ENCODE measurements at regions not wholly inside any gene's neighbourhood (a gene's known extent, or its start where the extent isn't known, plus 50 kb on each side); places are given as distances from the start of the nearest gene placed in this dataset.

DNA sequence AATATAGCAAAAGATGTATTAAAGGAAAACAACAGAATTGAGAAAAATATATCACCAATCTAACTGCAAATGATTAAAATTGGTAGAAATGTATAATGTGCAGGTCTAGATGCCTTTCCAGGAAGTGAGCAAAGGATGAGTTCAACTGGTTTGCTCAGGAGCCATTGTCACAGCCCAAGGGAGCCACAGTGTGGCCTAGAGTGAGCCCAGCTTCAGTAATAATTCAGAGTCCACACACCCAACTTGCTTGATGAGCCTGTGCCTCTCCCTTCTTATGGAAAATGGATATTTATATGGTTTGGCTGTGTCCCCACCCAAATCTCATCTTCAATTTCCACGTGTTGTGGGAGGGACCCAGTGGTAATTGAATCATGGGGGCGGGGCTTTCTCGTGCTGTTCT is 92.2 kb upstream of the ASAP2 start:
- Mint-ChIP-seq H3K36me3 (no peaks in the 10 kb centered on the region), H3K4me1 (no peaks in the 10 kb centered on the region), H3K27ac (no peak overlapping the region), H3K4me3 (no peak overlapping the region), H3K9me3 (no peaks in the 10 kb centered on the region), H3K27me3 (peaks cover 5 to 7% of the 10 kb centered on the region in 2 donors)
- H3K36me3 ChIP-seq (ENCODE audit: control insufficient read depth in 2 of 2, extremely low read depth in 1 of 2, insufficient read depth in 1 of 2, low read length in 1 of 2) = no peaks in the 10 kb centered on the region
- ChIA-PET POLR2A (no interaction called here), CTCF (interaction anchor here in 1 of 2 donors (0.7 kb wide), 1 partner anchor 10 kb away, joined by 3 read pairs; no protein-coding TSS in a partner anchor)
- no peaks in the 10 kb centered on the region for H3K4me1 ChIP-seq (ENCODE audit: control insufficient read depth in 1 of 2, extremely low read depth in 1 of 2, insufficient read depth in 2 of 2, low read length in 2 of 2)
- peaks cover 0 to 16% of the 10 kb centered on the region in 2 experiments for H3K27me3 ChIP-seq (replicated peaks in 1 of 2; ENCODE audit: control insufficient read depth in 2 of 2, extremely low read depth in 1 of 2, insufficient read depth in 2 of 2, low read length in 1 of 2)
- no peak overlapping the region for H3K4me3 ChIP-seq (ENCODE audit: control insufficient read depth in 1 of 2, extremely low read depth in 1 of 2, low read length in 1 of 2)
- DNase-seq (no peak), ATAC-seq (replicated peaks in 1 of 4) (no peak)
- no peak overlapping the region for H3K27ac ChIP-seq (ENCODE audit: low read length)
- H3K9me3 ChIP-seq = no peaks in the 10 kb centered on the region
- WGBS (ENCODE audit: insufficient coverage) = 90% methylated on average over 2 of the region's 3 CpGs

DNA sequence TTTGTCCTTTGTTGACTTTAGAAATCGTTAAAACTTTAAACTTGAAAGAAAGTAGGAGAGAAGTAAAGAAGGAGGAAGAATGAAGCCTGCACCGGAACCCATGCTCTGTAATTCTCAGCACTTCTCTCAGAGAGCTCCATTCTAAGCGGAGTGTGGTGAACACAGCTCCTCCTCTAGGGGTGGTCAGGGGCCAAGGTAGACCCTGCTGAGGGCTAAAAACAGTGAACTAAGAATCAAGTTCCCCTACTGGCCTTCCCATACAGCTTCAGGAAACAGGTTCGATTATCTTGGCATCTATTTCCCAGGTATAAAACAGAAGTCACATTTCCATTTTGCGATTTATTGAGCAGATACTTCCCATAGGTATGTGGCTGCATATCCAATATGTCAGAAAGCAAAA is 92.7 kb upstream of the ASAP2 start:
- H3K9me3 ChIP-seq = no peaks in the 10 kb centered on the region
- no CpG with 5 or more reads among the region's 5 CpGs for WGBS (ENCODE audit: insufficient coverage)
- Mint-ChIP-seq H3K9me3 (no peaks in the 10 kb centered on the region), H3K27ac (no peak overlapping the region), H3K4me1 (no peaks in the 10 kb centered on the region), H3K4me3 (no peak overlapping the region), H3K27me3 (peaks cover 3 to 5% of the 10 kb centered on the region in 2 donors), H3K36me3 (no peaks in the 10 kb centered on the region)
- POLR2A ChIA-PET = interaction anchor here in 1 of 2 donors (0.6 kb wide), 1 partner anchor 8 kb away, joined by 3 read pairs; no protein-coding TSS in a partner anchor
- peaks cover 0 to 14% of the 10 kb centered on the region in 2 experiments for H3K27me3 ChIP-seq (replicated peaks in 1 of 2; ENCODE audit: control insufficient read depth in 2 of 2, extremely low read depth in 1 of 2, insufficient read depth in 2 of 2, low read length in 1 of 2)
- H3K4me3 ChIP-seq (ENCODE audit: control insufficient read depth in 1 of 2, extremely low read depth in 1 of 2, low read length in 1 of 2) = no peak overlapping the region
- no peaks in the 10 kb centered on the region for H3K36me3 ChIP-seq (ENCODE audit: control insufficient read depth in 2 of 2, extremely low read depth in 1 of 2, insufficient read depth in 1 of 2, low read length in 1 of 2)
- CTCF ChIA-PET = interaction anchor here (0.6 to 0.7 kb wide), 2 partner anchors 9 to 11 kb away, joined by 3 to 4 read pairs; no protein-coding TSS in a partner anchor
- DNase-seq = no peak
- no peaks in the 10 kb centered on the region for H3K4me1 ChIP-seq (ENCODE audit: control insufficient read depth in 1 of 2, extremely low read depth in 1 of 2, insufficient read depth in 2 of 2, low read length in 2 of 2)
- no peak overlapping the region for H3K27ac ChIP-seq (ENCODE audit: low read length)
- ATAC-seq (replicated peaks in 1 of 4) = no peak

DNA sequence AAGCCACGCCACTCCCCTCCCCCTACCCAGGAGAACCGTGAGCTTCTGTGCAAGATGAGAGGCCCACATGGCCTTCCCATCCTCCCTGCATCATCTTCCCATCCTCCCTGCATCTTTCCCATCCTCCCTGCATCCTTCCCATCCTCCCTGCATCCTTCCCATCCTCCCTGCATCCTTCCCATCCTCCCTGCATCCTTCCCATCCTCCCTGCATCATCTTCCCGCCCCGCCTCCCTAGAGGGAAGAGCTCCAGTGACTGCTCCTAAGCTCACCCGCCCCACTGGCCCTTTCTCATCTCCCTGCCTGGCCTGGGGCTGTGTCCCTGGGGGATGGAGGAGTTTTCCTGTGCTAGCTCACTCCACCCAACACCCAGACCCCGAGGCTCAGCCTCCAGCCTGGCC is 93.3 kb upstream of the ASAP2 start:
- H3K4me1 Mint-ChIP-seq = no peaks in the 10 kb centered on the region
- ChIA-PET POLR2A (interaction anchor here in 1 of 2 donors (0.6 kb wide), 1 partner anchor 9 kb away, joined by 3 read pairs; no protein-coding TSS in a partner anchor), CTCF (no interaction called here)
- Histone ChIP-seq H3K9me3 (no peaks in the 10 kb centered on the region), H3K27ac (ENCODE audit: low read length) (no peak overlapping the region), H3K4me3 (ENCODE audit: control insufficient read depth in 1 of 2, extremely low read depth in 1 of 2, low read length in 1 of 2) (no peak overlapping the region), H3K4me1 (ENCODE audit: control insufficient read depth in 1 of 2, extremely low read depth in 1 of 2, insufficient read depth in 2 of 2, low read length in 2 of 2) (no peaks in the 10 kb centered on the region), H3K27me3 (replicated peaks in 1 of 2; ENCODE audit: control insufficient read depth in 2 of 2, extremely low read depth in 1 of 2, insufficient read depth in 2 of 2, low read length in 1 of 2) (peaks cover 0 to 12% of the 10 kb centered on the region in 2 experiments), H3K36me3 (ENCODE audit: control insufficient read depth in 2 of 2, extremely low read depth in 1 of 2, insufficient read depth in 1 of 2, low read length in 1 of 2) (no peaks in the 10 kb centered on the region)
- no peaks in the 10 kb centered on the region for H3K9me3 Mint-ChIP-seq
- H3K27ac Mint-ChIP-seq = no peak overlapping the region
- no peaks in the 10 kb centered on the region for H3K36me3 Mint-ChIP-seq
- WGBS (ENCODE audit: insufficient coverage) = 68% methylated on average over 2 of the region's 6 CpGs
- peaks cover 1 to 5% of the 10 kb centered on the region in 2 donors for H3K27me3 Mint-ChIP-seq
- H3K4me3 Mint-ChIP-seq = no peak overlapping the region
- ATAC-seq (replicated peaks in 1 of 4) = no peak
- no peak for DNase-seq

DNA sequence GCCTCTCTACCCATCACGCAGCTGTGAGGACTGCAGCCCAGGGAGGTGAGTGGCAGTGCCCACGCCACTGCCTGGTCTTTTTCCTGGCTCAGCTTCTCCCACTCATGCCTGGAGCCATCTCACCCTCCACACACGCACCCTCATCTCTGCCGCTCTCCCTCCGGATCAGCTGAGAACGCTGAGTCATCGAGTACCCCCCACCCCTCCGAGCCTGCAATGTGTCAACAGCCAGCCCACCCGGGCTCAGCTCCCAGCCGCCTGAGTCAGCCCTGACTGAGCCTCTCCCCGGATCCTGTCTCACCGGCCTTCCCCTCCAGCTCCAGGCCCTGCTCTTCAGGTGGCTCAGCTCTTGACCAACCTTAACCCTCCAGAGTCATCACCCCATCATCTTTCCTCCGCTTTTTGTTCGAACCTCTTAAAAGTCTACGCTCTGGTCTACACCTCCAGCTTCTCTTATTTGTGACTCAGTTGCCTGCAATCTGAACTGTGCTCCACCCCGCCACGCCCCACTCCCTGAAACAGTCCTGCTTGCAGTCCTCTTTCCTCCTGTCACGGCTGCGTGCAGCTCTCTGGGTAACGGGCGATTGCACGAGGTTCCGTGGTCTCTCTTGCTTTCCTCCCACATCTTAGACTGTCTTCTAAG is 94.4 kb upstream of the ASAP2 start:
- ATAC-seq (replicated peaks in 1 of 4) (no peak), DNase-seq (no peak)
- Mint-ChIP-seq H3K36me3 (no peaks in the 10 kb centered on the region), H3K4me3 (no peak overlapping the region), H3K27me3 (peaks cover 1 to 5% of the 10 kb centered on the region in 2 donors), H3K4me1 (no peaks in the 10 kb centered on the region), H3K27ac (no peak overlapping the region), H3K9me3 (no peaks in the 10 kb centered on the region)
- H3K27me3 ChIP-seq (replicated peaks in 1 of 2; ENCODE audit: control insufficient read depth in 2 of 2, extremely low read depth in 1 of 2, insufficient read depth in 2 of 2, low read length in 1 of 2) = peaks cover 0 to 16% of the 10 kb centered on the region in 2 experiments
- H3K27ac ChIP-seq (ENCODE audit: low read length) = no peak overlapping the region
- CTCF ChIA-PET = no interaction called here
- H3K36me3 ChIP-seq (ENCODE audit: control insufficient read depth in 2 of 2, extremely low read depth in 1 of 2, insufficient read depth in 1 of 2, low read length in 1 of 2) = no peaks in the 10 kb centered on the region
- POLR2A ChIA-PET = interaction anchor here in 1 of 2 donors (0.6 kb wide), 1 partner anchor 316 kb away, joined by 4 read pairs; no protein-coding TSS in a partner anchor
- no peak overlapping the region for H3K4me3 ChIP-seq (ENCODE audit: control insufficient read depth in 1 of 2, extremely low read depth in 1 of 2, low read length in 1 of 2)
- 58% methylated on average over 23 of the region's 23 CpGs for WGBS (ENCODE audit: insufficient coverage)
- no peaks in the 10 kb centered on the region for H3K4me1 ChIP-seq (ENCODE audit: control insufficient read depth in 1 of 2, extremely low read depth in 1 of 2, insufficient read depth in 2 of 2, low read length in 2 of 2)
- H3K9me3 ChIP-seq = no peaks in the 10 kb centered on the region

DNA sequence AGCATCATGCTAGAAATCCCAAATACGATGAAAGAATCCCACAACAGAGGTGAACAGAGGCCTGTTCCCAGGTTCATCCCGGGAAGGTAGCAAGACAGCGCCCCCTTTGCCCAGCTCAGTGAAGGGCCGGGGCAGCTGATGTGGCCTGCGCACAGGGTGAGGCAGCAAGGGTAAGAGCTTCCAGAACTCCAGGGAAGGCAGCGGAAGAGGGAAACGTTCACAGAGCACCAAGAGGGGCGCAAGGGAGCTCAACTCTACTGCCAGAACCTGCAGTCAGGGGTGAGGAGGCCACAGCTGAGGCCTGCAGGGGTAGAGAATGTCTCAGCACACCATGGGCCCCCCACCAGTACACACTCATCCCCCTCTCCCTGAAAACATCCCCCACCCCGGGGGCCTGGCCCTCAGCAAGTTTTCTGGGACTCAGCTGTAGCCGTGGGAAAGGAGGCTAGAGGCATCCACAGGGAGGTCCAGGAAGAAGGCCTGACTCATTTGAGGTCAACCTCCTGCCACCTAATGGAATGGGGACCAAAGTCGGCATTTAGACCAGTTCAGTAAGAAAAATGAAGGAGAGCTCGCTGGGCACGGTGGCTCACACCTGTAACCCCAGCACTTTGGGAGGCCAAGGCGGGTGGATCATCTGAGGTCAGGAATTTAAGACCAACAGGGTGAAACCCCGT is 95.6 kb upstream of the ASAP2 start:
- H3K27ac Mint-ChIP-seq = no peak overlapping the region

DNA sequence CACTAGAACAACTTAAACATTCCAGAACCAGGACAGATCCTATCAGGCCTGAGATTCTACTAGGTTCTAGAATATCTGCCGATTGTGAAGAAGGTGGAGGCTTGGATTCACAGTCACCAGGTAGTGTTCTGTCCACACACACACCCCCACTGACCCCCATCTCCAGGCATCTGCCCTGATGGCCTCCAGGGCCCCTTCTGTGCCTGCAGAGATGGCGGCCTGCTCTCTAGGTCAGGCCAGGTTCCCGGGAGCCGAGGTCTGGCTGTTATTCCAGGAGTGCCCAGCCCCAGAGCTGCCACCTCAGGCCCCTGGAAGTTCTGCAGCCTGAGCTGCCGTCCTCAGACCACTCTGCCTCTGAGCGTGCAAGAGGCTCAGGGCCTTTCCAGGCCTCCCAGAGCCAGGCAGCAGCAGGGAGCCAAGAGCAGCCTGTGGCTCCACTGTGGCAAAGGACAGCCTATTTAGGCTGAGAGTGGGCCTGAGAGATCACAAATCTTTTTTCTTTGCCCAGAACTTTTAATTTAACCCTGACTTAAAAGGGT is 96.2 kb upstream of the ASAP2 start:
- CTCF ChIA-PET = no interaction called here
- no peak overlapping the region for H3K4me3 ChIP-seq (ENCODE audit: control insufficient read depth in 1 of 2, extremely low read depth in 1 of 2, low read length in 1 of 2)
- no peak overlapping the region for H3K27ac ChIP-seq (ENCODE audit: low read length)
- H3K9me3 ChIP-seq = no peaks in the 10 kb centered on the region
- H3K27me3 ChIP-seq (replicated peaks in 1 of 2; ENCODE audit: control insufficient read depth in 2 of 2, extremely low read depth in 1 of 2, insufficient read depth in 2 of 2, low read length in 1 of 2) = peaks cover 0 to 22% of the 10 kb centered on the region in 2 experiments
- H3K27me3 Mint-ChIP-seq = peaks cover 1 to 5% of the 10 kb centered on the region in 2 donors
- H3K4me1 ChIP-seq (ENCODE audit: control insufficient read depth in 1 of 2, extremely low read depth in 1 of 2, insufficient read depth in 2 of 2, low read length in 2 of 2) = no peaks in the 10 kb centered on the region
- no peaks in the 10 kb centered on the region for H3K36me3 ChIP-seq (ENCODE audit: control insufficient read depth in 2 of 2, extremely low read depth in 1 of 2, insufficient read depth in 1 of 2, low read length in 1 of 2)
- H3K36me3 Mint-ChIP-seq = no peaks in the 10 kb centered on the region
- no peak overlapping the region for H3K4me3 Mint-ChIP-seq
- DNase-seq (no peak), ATAC-seq (replicated peaks in 1 of 4) (no peak)
- 79% methylated on average over 5 of the region's 6 CpGs for WGBS (ENCODE audit: insufficient coverage)
- POLR2A ChIA-PET = no interaction called here
- no peaks in the 10 kb centered on the region for H3K9me3 Mint-ChIP-seq
- no peaks in the 10 kb centered on the region for H3K4me1 Mint-ChIP-seq
- H3K27ac Mint-ChIP-seq = no peak overlapping the region

More for the DNA sequence above, 95.6 kb upstream of the ASAP2 start:
- Histone ChIP-seq H3K36me3 (ENCODE audit: control insufficient read depth in 2 of 2, extremely low read depth in 1 of 2, insufficient read depth in 1 of 2, low read length in 1 of 2) (no peaks in the 10 kb centered on the region), H3K27ac (ENCODE audit: low read length) (no peak overlapping the region), H3K4me1 (ENCODE audit: control insufficient read depth in 1 of 2, extremely low read depth in 1 of 2, insufficient read depth in 2 of 2, low read length in 2 of 2) (no peaks in the 10 kb centered on the region), H3K27me3 (replicated peaks in 1 of 2; ENCODE audit: control insufficient read depth in 2 of 2, extremely low read depth in 1 of 2, insufficient read depth in 2 of 2, low read length in 1 of 2) (peaks cover 0 to 18% of the 10 kb centered on the region in 2 experiments), H3K9me3 (no peaks in the 10 kb centered on the region), H3K4me3 (ENCODE audit: control insufficient read depth in 1 of 2, extremely low read depth in 1 of 2, low read length in 1 of 2) (no peak overlapping the region)
- ChIA-PET POLR2A (no interaction called here), CTCF (no interaction called here)
- Mint-ChIP-seq H3K4me3 (no peak overlapping the region), H3K27me3 (peaks cover 1 to 5% of the 10 kb centered on the region in 2 donors), H3K4me1 (no peaks in the 10 kb centered on the region), H3K36me3 (no peaks in the 10 kb centered on the region), H3K9me3 (no peaks in the 10 kb centered on the region)
- no peak for DNase-seq
- WGBS (ENCODE audit: insufficient coverage) = 90% methylated on average over 12 of the region's 15 CpGs
- no peak for ATAC-seq (replicated peaks in 1 of 4)
